GM19468 (cell line): ENCODE measurements at regions not wholly inside any gene's neighbourhood (a gene's known extent, or its start where the extent isn't known, plus 50 kb on each side); places are given as distances from the start of the nearest gene placed in this dataset.
"Not testable (repeated sequence)": the region's sequence is repeated elsewhere in the genome, so short reads cannot be mapped to it uniquely, and the experiment has no call there.

ENCODE experiments used
- ATAC-seq: cut with Tn5 transposase; IDR thresholded peaks from one replicate; pipeline ENCODE4 v1.9.1; 2021; ENCODE audit warnings: mild to moderate bottlenecking, moderate library complexity, moderate number of reproducible peaks; ENCODE audit not compliant: unreplicated experiment; ENCODE audit errors: extremely low read depth

DNA sequence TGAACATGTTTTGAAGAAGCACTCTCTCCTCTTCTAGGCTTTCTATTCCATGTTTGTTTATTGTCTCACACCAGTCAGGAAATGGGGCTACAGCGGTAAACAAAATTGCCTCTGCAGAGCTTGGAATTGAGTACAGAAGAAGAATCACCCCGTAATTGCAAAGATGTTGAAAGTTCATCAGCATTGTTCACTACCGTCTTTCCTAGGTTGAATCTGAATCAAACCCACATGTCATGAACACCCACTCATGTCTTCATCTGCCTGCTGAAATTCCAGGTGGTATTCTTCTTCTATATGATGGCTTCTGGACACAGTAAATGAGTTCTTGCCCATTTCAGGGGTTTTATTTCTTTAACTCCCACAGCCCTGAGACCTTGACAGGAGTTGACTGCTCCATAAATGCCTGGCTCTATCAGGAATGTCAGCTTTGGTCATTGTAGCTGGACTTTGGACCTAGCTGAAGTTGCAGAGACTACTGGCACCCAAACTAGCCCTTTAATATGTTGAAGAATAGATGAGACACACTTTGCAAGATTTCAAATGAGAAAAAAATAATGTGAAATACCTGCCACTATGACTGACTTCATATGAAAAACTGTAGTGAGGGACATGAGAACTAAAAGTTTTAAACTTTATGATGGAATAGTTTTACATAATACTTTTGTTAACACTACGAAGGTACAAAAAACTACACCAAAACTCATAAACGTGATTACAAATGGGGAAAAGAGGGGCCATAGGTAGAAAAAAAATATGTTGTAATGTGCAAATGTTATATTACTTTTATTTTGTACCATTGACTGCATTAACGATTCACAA is 1235.3 kb upstream of the ZEB2 start:
- ATAC-seq: no peak

DNA sequence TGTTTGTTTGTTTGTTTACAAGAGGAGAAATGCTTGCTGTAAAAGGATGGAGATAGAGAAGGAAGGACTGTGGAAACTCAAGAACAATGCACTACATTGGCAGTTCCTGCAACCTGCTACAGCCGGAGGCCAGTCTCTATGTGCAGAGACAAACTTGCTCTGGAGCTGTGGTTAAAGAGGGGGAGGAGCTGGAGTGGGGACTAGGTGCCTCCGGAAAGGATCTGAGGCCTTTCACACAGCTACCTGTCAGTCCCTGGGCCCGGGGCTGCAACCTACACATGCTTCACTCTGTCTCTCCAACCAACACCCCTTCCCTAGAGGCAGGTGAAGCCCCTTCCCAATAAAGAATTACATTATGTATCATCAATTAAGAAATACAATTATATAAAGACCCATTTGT is 1234.0 kb upstream of the ZEB2 start:
- ATAC-seq: no peak

DNA sequence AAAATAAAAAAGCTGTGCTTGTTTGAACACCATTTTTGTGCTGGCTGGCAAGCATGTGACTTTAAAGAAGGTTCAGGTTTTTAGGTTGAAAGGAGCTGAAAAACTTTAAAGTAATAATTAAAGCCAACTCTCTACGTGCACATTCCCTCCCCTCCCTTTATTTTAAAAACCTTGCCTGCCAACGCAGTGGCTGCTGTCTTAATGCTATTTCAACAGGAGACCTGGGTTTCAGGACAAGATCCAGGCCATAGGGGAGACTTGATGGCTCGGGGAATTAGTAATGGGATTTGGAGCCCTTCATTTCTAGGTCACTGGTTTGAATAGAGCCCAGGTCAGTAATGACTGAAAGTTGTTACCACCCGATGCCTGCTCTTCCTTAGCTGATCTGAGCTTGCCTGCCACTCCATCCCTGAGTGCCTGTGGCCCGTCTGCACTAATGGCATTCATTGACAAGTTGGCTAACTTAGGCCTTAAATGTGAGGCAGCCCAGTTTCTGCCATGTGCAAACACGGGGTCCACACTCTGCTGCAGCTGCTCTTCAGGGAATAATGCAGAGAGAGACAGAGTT is 1233.2 kb upstream of the ZEB2 start:
- ATAC-seq: no peak

DNA sequence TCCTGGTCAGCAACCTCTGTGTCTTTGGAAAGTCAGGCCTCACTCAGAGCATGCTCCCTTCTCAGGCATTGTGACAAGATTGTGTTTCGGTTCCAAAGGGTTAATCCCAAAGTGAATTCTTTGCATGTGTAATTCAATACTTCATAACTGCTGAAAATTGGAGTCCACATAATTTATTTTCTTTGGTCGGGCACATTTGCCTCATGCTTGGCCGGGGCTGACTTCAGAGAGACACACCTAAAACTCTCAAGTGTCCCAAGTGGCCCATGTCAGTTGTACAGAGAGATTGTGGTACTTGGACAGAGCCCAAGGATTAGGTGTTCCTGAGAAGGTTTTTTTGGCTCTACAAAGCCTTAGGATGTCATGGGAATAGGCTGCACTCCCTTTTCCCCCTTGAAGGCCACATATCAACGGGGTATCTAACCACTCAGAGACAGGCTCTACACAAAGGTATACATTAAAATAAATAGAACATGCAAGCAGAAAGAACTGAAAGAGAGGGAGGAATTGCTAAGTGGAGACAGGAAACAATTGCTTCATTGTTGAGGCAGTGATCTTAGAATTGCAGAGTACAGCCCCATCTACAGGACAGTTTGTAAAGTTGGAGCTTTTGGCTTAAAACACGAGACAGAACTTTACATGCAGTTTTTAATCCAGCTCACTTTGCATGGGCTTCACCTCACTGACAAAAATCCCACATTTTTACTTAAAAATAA is 1232.3 kb upstream of the ZEB2 start:
- no peak for ATAC-seq

DNA sequence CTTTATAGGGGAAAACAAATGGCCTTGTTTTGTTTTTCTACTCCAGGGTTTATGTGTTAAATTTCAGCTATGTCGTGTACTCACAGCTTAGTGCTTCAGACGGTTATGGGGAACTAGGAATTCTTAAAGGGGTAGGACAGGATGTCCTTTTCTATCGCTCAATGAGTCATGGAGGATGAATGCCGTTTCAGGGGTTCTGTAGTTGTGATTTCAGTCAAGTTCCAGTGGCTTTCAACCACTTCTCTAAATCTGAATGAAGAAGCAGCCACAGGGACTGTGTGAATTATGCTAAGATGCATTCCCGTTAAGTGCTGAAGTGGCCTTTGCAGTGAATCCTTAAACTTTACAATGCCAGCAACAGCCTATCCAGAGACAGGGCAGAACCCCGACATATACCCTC is 1231.7 kb upstream of the ZEB2 start:
- peak; percentile 82 for ATAC-seq

DNA sequence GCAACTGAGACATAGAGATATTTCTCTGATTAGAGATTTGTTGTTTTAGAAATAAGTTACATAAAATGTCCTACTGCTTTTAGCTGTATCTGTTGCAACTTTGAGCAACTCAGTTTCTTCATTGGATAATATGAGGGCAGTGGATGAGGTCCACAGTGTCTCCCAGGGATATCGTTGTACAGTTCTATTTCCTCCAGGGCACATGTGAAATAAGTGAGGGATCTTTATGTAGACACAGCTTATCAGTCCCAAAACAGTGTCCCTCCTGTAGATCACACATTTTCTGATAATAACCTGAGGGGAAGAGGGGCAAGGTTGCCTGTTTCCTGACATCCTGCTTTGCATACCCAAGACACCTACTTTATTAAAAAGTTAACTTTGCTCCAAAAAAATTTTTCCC is 1231.2 kb upstream of the ZEB2 start:
- ATAC-seq: no peak

DNA sequence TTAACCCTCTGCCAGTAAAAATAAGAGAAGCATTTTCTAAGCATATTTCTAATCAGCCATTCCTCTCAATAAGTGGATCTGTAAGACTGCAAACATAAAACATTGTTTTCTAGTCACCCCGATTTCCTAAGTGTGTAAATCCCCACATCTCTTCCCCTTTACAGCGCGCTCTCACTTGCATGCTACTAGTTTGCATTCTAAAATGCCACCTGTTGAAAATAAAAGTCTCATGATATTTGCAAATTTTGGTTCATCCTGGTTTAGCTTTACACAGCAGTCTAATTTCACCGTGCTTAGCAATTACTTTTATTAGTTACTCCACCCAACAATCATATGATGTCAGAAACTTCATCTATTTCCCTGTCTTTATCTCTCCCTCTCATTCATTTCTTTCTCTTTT is 1230.7 kb upstream of the ZEB2 start:
- no peak for ATAC-seq

DNA sequence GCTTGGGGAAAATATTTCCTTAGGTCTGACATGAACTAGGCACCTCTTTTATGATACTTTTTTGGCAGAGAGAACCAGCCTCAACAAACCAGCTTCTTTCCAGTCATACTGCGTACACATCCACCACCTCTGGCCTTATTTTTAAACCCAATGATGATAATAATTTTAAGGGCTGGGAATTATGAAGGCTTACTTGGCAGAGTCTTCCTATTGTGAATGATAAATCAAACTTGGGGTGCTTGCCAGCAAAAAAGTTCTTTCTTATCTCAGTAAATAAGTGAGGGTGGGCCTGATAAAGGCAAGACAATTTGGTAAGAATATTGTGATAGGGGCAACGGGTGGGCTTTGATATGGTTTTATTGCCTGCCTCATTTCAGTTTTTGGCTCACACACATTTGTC is 1230.2 kb upstream of the ZEB2 start:
- no peak for ATAC-seq

DNA sequence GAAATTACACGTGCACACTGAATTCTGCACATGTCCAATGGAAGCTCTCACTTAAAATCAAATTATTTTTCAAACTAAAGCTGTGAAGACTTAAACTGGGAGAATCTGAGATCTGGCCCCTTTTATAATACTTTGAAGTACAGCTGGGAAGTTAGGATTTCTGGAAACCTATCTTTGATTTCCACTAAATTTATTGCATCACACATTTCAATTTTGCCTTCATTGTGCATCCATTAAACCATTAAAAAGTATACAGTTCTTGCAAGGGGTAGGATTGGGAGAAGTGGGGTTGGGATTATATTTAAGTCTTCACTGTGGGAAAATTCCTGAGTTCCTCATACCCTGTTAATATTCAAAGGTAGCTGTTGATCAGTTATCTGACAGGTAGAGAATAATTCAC is 1229.6 kb upstream of the ZEB2 start:
- no peak for ATAC-seq

DNA sequence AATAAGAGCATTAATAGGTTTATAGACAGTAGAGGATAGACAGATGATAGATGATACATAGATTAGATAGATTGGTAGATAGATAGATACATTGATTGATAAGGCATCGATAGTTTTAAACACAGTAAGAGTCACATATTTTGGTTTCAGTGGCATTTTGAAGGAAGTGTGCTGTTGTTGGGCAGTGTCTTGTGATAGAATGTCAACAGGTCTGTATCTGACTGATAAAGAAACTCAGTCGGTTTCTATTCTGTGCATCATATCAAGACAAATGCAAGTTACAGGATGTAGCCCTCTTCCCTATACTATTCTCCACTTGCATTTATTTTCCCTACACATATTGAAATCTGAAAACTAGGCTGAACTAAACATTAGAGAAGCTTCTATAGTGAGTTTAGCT is 1229.0 kb upstream of the ZEB2 start:
- ATAC-seq: peak; percentile 50

DNA sequence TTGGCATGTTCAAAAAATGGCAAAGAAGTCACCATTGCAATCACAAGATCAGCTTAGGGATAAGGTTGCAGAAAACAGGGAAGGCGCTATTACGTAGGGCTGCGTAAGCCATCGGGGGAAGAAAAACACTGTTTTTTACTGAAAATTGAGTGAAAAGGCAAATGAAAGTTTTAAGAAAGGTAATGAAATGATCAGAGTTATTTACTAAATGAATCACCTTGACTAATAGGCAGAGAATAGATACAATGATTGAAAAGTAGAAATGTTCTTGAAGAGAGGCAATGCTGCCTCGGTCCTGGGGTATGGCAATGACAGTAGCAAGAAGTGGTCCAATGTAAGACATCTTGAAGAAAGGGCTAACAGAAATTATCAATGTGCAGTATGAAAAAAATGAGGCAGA is 1227.8 kb upstream of the ZEB2 start:
- ATAC-seq: no peak

DNA sequence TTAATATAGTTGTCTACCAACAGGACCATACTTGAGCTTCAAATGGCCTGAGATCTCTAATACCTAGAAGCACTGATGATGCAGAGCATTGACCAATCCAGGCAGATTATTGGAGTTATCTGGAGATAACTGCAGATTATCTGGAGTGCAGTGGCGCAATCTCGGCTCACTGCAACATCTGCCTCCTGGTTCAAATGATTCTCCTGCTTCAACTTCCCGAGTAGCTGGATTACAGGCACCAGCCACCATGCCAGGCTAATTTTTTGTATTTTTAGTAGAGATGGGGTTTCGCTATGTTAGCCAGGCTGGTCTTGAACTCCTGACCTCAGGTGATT is 1225.4 kb upstream of the ZEB2 start:
- ATAC-seq: not testable (repeated sequence)

DNA sequence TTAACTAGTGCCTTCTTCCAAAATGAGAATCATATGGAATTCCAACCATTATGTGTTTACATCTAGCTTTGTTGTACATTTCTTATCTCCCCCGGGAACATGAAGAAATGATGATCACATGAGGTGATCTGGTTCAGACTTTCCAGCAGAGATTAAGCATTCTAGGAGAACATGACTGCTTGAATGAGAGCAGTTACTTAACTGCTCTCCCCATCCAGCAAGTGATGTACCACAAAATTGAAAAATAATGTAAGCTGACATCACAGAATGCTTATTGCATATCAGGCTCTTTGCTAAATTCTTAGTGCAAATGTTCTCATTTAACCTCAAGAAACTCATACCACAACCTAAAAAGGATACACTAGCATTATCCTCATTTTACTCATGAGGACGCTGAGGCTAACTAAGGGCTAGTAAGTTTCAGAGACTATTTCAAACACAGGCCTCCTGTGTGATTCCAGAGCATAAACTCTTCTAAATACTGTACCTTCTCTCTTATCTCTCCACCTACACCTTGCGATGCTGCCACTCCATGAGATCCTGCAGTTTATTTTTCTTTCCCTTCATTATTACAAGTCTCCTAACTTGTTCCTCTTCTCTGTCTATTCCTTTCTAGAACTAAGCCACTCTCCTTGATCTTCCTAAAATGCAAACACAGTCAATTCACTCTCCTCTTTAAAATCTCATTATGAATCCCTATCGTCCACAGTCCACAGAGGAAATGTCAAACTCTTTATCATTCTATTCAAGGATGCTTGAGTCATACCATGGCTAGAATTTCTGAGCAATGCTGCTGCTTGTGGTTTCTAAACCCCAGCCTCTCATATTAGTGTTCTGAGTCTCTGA is 1224.8 kb upstream of the ZEB2 start:
- peak; percentile 50 for ATAC-seq

DNA sequence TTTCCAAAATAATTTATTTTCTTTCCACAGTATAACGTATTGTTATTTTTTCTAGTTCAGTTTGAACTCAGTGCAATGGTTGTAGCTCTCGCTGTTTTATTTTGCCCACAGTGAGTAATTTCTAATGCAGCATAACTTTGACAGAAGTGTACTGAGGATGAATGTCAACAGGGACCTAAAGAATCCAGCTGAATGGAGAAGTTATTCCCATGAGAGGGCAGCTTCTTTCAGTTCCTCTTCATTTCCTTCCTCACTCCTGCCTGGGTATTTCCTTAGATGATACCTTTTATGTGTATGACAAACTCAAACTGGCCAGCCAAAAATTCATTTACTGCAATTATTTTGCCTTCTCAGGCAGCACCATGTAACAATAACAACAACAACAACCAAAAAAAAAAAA is 1223.1 kb upstream of the ZEB2 start:
- ATAC-seq: no peak

DNA sequence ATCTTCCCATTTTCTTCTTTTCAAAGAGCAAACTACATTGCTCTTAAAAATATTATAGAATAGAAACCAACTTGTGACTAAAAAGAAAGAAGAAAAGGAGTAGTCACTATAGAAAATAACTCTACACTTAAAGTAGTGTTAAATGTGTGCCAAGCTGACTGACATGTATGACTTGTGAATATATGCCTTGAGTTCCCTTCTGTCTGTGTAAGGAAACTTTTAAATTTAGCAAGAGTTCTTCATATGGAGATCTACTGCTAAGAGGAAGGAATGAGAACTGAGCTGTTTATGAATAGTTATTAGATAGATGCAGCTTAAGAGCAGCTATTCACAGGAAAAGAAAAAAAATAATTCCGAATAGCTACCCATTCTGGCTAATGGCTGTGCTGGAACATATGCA is 1221.7 kb upstream of the ZEB2 start:
- no peak for ATAC-seq

DNA sequence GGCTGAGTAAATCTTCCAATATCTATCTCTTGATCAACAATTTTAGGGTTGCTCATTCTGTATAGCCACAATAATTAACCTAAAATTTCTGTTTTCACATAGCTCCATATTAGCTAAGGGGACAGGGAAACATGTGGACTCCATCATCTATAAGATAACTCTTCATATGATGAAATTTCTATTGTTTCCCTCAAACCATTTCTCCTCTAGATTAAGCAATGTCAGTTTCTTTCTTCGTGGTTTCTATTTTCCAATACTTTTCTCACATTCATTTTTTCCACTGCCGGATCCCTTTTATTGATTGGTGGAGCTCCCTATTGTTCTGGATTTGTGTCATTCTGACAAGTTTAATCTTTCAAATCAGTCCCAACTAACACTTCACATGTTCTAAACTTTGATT is 1221.3 kb upstream of the ZEB2 start:
- ATAC-seq: no peak

DNA sequence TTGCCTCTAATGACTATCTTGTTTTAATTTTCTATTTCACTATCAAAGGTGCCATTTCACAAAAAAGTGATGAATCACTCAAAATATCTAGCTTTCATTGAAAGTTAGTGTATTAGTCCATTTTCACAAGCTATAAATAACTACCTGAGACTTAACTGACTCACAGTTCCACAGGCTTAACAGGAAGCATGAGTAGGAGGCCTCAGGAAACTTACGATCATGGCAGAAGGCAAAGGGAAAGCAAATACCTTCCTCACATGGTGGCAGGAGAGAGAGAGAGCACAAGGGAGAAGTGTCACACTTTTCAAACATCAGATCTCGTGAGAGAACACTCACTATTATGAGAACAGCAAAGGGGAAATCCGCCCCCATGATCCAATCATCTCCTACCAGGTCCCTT is 1220.4 kb upstream of the ZEB2 start:
- no peak for ATAC-seq

DNA sequence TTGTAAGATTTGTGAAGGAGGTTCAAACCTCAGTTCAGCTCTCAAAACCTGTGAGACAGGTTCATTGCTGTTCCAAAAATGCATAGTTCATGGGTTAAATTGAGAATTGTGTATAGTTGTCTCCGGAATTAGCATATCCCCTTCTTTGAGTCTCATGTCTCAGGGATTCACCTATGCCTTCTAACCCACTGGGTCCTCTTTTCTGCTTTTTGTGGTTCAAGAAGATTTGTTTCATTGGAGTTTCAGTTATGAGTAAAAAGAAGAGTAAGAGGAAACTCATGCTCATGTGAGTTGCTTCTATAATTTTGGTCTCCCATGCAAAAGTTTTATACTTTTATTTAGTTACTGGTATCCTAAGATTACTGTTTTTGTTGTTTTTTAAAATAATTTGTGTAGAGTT is 1219.8 kb upstream of the ZEB2 start:
- ATAC-seq: peak; percentile 59

DNA sequence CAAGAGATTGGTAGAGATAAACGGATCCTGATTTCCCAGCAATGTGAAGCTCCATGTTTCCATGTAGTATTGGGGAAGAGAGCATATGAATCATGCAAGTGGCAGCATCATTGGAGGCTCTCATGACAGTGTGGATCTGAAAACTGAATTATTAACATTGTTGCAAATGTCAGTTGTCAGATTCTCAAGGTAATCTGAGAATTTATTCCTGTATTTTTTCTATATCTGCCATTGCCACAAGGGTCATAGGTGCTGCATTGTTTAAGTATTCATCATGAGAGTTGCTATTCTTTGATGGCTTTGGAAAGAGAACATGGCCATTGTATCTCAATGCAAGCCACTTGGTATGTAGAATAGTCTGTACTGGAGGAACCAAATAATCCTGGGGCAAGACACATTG is 1217.0 kb upstream of the ZEB2 start:
- no peak for ATAC-seq

DNA sequence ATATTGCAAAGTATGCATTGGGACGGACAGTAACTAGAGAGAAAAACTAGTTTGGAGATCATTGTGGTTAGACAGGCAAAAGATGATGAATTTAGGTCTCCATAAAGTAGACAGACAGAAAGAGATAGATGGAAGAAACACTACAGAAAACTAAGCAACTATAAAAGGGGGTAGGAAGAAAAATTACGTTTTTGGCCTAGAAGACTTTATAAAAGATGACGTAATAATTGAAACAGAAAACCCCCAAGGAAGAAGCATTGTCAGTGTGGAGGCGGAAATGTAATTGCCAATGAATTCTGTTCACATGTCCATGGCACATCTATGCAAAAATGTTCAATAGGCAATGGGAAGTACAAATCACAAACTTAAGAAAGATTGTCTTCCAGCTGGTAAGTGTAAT is 1211.5 kb upstream of the ZEB2 start:
- no peak for ATAC-seq
